NCI-H1105 treated with DMSO at 0.1 percent for 48 hours (cell line): ENCODE measurements at regions not wholly inside any gene's neighbourhood (a gene's known extent, or its start where the extent isn't known, plus 50 kb on each side); places are given as distances from the start of the nearest gene placed in this dataset.
"Not testable (repeated sequence)": the region's sequence is repeated elsewhere in the genome, so short reads cannot be mapped to it uniquely, and the experiment has no call there.

Source experiments
- DNase-seq: peaks from one replicate; lab custom pipeline; 2025; lab: John Stamatoyannopoulos, UW

- DNase-seq: no peak
Measured at GRCh38 chr1:178572604-178573003, 59.7 kb downstream of the TEX35 start.

- DNase-seq: no peak
Measured at GRCh38 chr1:178573330-178573729, 60.4 kb downstream of the TEX35 start.

GRCh38 chr1:178574345-178574744 lies 61.4 kb downstream of the TEX35 start:
- DNase-seq: no peak

- DNase-seq: no peak
Measured at GRCh38 chr1:178575611-178576361, 62.9 kb downstream of the TEX35 start.

GRCh38 chr1:178576841-178577240 lies 63.9 kb downstream of the TEX35 start:
- no peak for DNase-seq

GRCh38 chr1:178577882-178578281 lies 65.0 kb downstream of the TEX35 start:
- no peak for DNase-seq

- DNase-seq: no peak
Measured at GRCh38 chr1:178578541-178578940, 65.6 kb downstream of the TEX35 start.

- DNase-seq: no peak
Measured at GRCh38 chr1:178579095-178579494, 66.2 kb downstream of the TEX35 start.

- DNase-seq: peak; percentile 4
Measured at GRCh38 chr1:178579562-178579961, 66.7 kb downstream of the TEX35 start.

- no peak for DNase-seq
Measured at GRCh38 chr1:178580096-178580495, 67.2 kb downstream of the TEX35 start.

GRCh38 chr1:178580876-178581275 lies 68.0 kb downstream of the TEX35 start:
- no peak for DNase-seq

- peak; percentile 51 for DNase-seq
Measured at GRCh38 chr1:178581351-178582303, 68.7 kb downstream of the TEX35 start.

GRCh38 chr1:178587096-178587495 lies 74.2 kb downstream of the TEX35 start:
- no peak for DNase-seq

- DNase-seq: no peak
Measured at GRCh38 chr1:178587975-178588374, 75.1 kb downstream of the TEX35 start.

- not testable (repeated sequence) for DNase-seq
Measured at GRCh38 chr1:178589042-178589441, 76.1 kb downstream of the TEX35 start.

- DNase-seq: not testable (repeated sequence)
Measured at GRCh38 chr1:178591811-178592210, 78.9 kb downstream of the TEX35 start.

GRCh38 chr1:178593515-178593914 lies 80.6 kb downstream of the TEX35 start:
- DNase-seq: no peak

- no peak for DNase-seq
Measured at GRCh38 chr1:178594133-178594532, 81.2 kb downstream of the TEX35 start.

GRCh38 chr1:178595491-178595890 lies 82.6 kb downstream of the TEX35 start:
- no peak for DNase-seq

- no peak for DNase-seq
Measured at GRCh38 chr1:178599087-178599486, 86.2 kb downstream of the TEX35 start.

- DNase-seq: no peak
Measured at GRCh38 chr1:178599745-178600144, 86.8 kb downstream of the TEX35 start.

GRCh38 chr1:178603926-178604325 lies 91.0 kb downstream of the TEX35 start:
- DNase-seq: no peak

GRCh38 chr1:178606839-178607238 lies 93.9 kb downstream of the TEX35 start:
- no peak for DNase-seq
